ENCODE measurements at regions not wholly inside any gene's neighbourhood (a gene's known extent, or its start where the extent isn't known, plus 50 kb on each side); places are given as distances from the start of the nearest gene placed in this dataset.
"Not testable (repeated sequence)": the region's sequence is repeated elsewhere in the genome, so short reads cannot be mapped to it uniquely, and the experiment has no call there.

DNA sequence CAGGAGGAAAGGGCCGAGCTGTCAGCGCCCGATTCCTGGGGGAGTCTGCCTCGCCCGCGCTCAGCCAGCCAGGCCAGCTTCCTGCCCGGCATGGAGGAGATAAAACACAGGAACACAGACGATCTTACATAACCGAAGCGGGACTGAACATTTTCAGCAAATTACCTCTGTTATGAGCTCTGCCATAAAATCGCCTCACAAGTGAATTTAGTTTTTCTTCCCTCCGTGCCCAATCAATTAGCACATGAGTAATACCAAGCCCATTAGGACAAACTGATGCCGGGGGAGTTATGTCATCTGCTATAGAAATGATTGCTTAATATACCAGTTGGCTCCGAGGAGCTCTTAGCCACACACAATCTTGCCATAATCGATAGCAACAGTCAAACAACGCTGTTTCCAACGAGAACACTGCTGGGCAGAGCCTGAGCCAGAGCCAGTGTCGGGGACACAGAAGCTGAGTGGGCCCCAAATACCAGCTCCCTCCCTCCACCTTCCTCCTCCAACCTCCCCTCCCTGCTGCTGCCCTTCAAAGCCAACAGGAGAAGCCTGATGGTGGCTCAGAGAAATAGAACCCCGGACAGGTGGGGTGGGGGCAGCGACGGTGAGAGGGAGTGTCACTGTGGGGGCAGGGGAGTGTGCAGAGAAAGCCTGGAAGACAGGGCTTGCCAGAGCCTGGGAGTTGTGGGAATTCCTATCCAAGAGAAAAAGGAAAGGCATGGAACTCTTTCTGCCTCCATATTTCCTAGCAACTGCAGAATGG lies 279.4 kb upstream of the TLE3 start:
- H3K36me3 Mint-ChIP-seq (ENCODE audit: insufficient read depth in 2 of 2), result no peaks in the 10 kb centered on the region
- H3K4me1 Mint-ChIP-seq (ENCODE audit: low read depth), result no peaks in the 10 kb centered on the region
- no peak overlapping the region for H3K27ac Mint-ChIP-seq
- DNase-seq (no peak), ATAC-seq (replicated peaks in 1 of 2) (no peak)
- no peak overlapping the region for H3K4me3 Mint-ChIP-seq
- H3K27me3 Mint-ChIP-seq (ENCODE audit: low read depth), result peaks cover 14% of the 10 kb centered on the region
- H3K9me3 Mint-ChIP-seq, result peaks cover 0 to 3% of the 10 kb centered on the region in 2 donors

DNA sequence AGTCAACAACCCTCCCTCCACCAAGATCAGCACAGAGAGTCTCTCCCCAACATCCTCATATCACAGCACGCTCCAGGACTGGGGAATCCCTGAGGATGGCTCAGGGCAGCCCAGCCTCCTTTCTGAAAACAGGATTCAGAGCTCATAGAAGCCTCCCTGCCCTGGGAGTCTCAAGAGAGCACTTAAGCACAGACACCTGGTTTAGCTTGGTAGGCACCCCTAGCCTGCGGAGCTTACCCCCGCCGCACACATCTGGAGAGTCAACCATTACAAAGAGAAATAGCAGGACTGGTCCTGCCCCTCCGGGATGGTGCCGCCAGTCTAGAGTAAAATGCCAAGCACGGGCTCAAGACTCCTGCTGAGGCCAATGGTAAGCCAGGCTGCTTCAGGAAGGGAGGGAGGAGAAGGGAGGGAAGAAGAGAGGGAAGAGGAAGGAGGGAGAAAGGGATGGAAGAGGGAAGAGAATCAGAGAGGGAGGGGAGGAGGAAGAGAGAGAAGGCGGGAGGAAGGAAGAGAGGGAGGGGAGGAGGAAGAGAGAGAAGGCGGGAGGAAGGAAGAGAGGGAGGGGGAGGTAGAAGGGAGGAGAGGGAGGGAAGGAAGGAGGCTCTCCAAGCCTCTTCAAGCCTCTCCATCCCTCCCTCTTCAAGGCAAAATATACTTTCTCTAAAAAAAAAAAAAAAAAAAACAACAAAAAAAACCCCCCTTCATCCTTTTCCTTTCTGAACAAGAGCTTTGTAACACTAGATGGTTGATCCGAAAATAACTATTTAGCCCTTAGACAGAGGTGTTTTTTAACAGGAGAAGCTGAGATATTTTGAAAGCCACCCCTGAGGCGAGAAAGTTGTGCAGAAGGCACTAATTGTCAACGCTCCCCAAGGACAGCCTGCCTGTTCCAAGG lies 278.6 kb upstream of the TLE3 start:
- Mint-ChIP-seq H3K4me1 (ENCODE audit: low read depth) (no peaks in the 10 kb centered on the region), H3K9me3 (no peaks in the 10 kb centered on the region), H3K4me3 (no peak overlapping the region), H3K27me3 (ENCODE audit: low read depth) (peaks cover 22% of the 10 kb centered on the region), H3K27ac (no peak overlapping the region), H3K36me3 (ENCODE audit: insufficient read depth in 2 of 2) (no peaks in the 10 kb centered on the region)
- no peak for DNase-seq
- ATAC-seq (replicated peaks in 1 of 2), result no peak

DNA sequence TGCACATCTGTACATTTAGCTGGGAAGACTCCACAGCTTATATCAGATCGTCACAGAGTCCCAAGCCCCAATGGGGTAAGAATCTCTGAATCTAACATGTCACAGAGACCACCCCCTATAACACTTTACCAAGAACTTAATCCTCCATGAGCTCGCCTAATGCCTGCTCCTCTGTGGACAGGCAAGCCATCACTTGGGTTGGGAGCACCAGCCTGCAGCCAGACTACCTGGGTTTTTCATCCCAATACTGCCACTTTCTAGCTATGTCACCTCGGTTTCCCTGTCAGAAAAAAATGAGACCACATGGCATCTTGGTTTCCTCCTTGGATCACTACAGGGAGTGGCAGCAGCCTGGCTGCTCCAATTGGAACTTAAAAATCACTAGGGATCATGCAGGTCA lies 277.9 kb upstream of the TLE3 start:
- H3K27ac Mint-ChIP-seq, result no peak overlapping the region
- no peaks in the 10 kb centered on the region for H3K36me3 Mint-ChIP-seq (ENCODE audit: insufficient read depth in 2 of 2)
- peaks cover 29% of the 10 kb centered on the region for H3K27me3 Mint-ChIP-seq (ENCODE audit: low read depth)
- DNase-seq (no peak), ATAC-seq (replicated peaks in 1 of 2) (no peak)
- H3K9me3 Mint-ChIP-seq, result no peaks in the 10 kb centered on the region
- H3K4me3 Mint-ChIP-seq, result no peak overlapping the region
- no peaks in the 10 kb centered on the region for H3K4me1 Mint-ChIP-seq (ENCODE audit: low read depth)

DNA sequence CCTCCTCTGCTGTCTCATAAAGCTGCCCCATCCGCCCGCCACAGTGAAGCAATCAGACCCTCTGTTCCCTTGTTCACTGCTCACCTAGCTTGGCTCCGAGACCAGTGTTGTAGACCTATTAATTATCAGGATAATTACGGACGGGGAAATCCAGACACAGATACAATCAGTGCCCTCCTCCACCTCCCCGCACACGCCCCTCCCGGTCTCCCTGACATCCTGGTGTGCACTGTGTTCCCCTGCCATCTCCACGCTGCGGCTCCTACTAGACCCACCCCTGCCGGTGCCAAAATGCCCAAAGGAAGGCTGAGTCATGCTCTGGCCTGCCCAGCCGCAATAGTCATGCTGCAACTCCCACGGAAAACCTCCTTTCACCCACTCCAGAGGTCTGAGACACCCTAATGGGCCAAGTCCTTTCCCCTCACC lies 277.3 kb upstream of the TLE3 start:
- Mint-ChIP-seq H3K4me3 (no peak overlapping the region), H3K4me1 (ENCODE audit: low read depth) (no peaks in the 10 kb centered on the region), H3K9me3 (no peaks in the 10 kb centered on the region), H3K27me3 (ENCODE audit: low read depth) (peaks cover 35% of the 10 kb centered on the region), H3K27ac (no peak overlapping the region), H3K36me3 (ENCODE audit: insufficient read depth in 2 of 2) (no peaks in the 10 kb centered on the region)
- DNase-seq, result no peak
- no peak for ATAC-seq (replicated peaks in 1 of 2)

DNA sequence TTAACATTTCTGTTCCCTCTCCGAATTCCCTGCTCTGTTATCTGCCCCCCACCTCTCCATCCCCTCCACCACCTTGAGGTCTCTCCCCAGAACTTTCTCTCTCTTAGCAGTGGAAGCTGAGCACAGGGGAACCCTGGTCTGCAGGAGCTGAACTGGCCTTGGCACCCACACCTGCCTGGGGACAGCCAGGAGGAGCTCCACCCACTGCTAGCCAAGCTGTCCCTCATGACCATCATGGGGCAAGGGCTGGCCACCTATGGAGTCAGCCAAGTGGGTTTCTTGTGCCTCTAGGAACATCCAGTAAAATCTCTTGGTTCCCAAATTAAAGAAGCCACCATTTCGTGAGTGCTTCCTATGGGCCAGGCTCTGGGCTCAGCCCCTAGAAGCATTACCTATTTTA lies 276.4 kb upstream of the TLE3 start:
- H3K4me3 Mint-ChIP-seq, result no peak overlapping the region
- no peaks in the 10 kb centered on the region for H3K4me1 Mint-ChIP-seq (ENCODE audit: low read depth)
- no peaks in the 10 kb centered on the region for H3K9me3 Mint-ChIP-seq
- ATAC-seq (replicated peaks in 1 of 2), result no peak
- H3K27ac Mint-ChIP-seq, result peak overlapping the region; percentile 29
- peaks cover 43% of the 10 kb centered on the region for H3K27me3 Mint-ChIP-seq (ENCODE audit: low read depth)
- H3K36me3 Mint-ChIP-seq (ENCODE audit: insufficient read depth in 2 of 2), result no peaks in the 10 kb centered on the region
- DNase-seq, result no peak

DNA sequence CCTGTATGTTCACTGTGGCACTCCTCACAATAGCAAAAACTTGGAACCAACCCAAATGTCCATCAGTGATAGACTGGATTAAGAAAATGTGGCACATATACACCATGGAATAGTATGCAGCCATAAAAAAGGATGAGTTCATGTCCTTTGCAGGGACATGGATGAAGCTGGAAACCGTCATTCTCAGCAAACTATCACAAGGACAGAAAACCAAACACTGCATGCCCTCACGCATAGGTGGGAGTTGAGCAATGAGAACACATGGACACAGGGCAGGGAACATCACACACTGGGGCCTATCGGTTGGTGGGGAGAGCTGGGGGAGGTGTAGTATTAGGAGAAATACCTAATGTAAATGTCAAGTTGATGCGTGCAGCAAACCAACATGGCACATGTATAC lies 275.7 kb upstream of the TLE3 start:
- not testable (repeated sequence) for H3K36me3 Mint-ChIP-seq (ENCODE audit: insufficient read depth in 2 of 2); H3K4me1 Mint-ChIP-seq (ENCODE audit: low read depth); H3K9me3 Mint-ChIP-seq; DNase-seq; ATAC-seq (replicated peaks in 1 of 2); H3K27ac Mint-ChIP-seq; H3K4me3 Mint-ChIP-seq
- H3K27me3 Mint-ChIP-seq (ENCODE audit: low read depth), result peaks cover 50% of the 10 kb centered on the region

DNA sequence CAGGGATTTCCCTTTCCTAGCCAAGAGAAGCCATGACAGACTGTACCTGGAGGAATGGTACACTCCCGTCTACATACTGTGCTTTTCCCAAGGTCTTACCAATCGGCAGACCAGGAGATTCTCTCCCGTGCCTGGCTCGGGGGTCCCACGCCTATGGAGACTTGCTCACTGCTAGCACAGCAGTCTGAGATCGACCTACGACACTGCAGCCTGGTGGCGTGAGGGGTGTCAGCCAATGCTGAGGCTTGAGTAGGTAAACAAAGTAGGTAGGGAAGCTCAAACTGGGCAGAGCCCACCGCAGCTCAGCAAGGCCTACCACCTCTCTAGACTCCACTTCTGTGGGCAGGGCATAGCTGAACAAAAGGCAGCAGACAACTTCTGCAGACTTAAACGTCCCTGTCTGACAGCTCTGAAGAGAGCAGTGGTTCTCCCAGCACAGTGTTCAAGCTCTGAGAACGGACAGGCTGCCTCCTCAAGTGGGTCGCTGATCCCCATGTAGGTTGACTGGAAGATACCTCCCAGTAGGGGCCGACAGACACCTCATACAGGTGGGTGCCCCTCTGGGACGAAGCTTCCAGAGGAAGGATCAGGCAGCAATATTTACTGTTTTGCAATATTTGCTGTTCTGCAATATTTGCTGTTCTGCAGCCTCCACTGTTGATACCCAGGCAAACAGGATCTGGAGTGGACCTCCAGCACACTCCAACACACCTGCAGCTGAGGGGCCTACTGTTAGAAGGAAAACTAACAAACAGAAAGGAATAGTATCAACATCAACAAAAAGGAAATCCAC lies 270.4 kb upstream of the TLE3 start:
- not testable (repeated sequence) for H3K36me3 Mint-ChIP-seq (ENCODE audit: insufficient read depth in 2 of 2); DNase-seq; ATAC-seq (replicated peaks in 1 of 2); H3K27ac Mint-ChIP-seq; H3K4me3 Mint-ChIP-seq; H3K9me3 Mint-ChIP-seq
- H3K4me1 Mint-ChIP-seq (ENCODE audit: low read depth), result peaks cover 17% of the 10 kb centered on the region
- H3K27me3 Mint-ChIP-seq (ENCODE audit: low read depth), result peaks cover 49% of the 10 kb centered on the region

DNA sequence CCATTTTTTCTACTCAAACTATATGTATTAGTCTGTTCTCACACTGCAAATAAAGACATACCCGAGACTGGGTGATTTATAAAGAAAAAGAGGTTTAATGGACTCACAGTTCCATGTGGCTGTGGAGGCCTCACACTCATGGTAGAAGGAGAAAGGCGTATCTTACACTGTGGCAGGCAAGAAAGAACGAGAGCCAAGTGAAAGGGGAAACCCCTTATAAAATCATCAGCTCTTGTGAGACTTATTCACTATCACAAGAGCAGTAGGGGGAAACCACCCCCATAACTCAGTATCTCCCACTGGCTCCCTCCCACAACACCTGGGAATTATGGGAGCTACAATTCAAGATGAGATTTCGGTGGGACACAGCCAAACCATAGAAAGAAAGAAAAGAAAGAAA lies 266.3 kb upstream of the TLE3 start:
- Mint-ChIP-seq H3K4me1 (ENCODE audit: low read depth) (peaks cover 17% of the 10 kb centered on the region), H3K27ac (peak overlapping the region; percentile 77), H3K27me3 (ENCODE audit: low read depth) (peaks cover 18% of the 10 kb centered on the region)
- not testable (repeated sequence) for DNase-seq; H3K36me3 Mint-ChIP-seq (ENCODE audit: insufficient read depth in 2 of 2); H3K4me3 Mint-ChIP-seq; H3K9me3 Mint-ChIP-seq
- ATAC-seq (replicated peaks in 1 of 2), result peak in 1 of 2 donors; percentile 47

DNA sequence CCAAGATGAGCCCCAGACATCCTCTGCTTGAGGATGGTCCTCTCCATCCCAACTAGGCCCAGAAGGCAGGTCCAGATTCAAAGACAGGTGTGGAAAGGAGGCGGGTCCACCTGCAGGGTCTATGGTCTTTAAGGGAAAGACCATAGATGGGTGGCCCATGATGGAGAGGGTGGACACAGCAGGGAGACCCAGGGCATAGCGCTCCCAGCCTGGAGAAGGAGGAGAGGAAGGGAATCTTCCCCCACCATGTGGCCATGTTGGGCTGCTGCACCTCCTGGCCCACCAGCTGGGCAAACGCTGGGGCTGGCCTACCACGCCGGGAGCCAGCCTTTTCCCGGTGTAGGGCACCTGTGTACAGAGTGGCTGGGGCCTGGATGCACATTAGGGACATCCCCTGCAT lies 265.2 kb upstream of the TLE3 start:
- Mint-ChIP-seq H3K4me1 (ENCODE audit: low read depth) (peaks cover 13% of the 10 kb centered on the region), H3K9me3 (no peaks in the 10 kb centered on the region), H3K36me3 (ENCODE audit: insufficient read depth in 2 of 2) (no peaks in the 10 kb centered on the region), H3K4me3 (no peak overlapping the region), H3K27ac (peak overlapping the region; percentile 24), H3K27me3 (ENCODE audit: low read depth) (peaks cover 6% of the 10 kb centered on the region)
- DNase-seq, result no peak
- no peak for ATAC-seq (replicated peaks in 1 of 2)

DNA sequence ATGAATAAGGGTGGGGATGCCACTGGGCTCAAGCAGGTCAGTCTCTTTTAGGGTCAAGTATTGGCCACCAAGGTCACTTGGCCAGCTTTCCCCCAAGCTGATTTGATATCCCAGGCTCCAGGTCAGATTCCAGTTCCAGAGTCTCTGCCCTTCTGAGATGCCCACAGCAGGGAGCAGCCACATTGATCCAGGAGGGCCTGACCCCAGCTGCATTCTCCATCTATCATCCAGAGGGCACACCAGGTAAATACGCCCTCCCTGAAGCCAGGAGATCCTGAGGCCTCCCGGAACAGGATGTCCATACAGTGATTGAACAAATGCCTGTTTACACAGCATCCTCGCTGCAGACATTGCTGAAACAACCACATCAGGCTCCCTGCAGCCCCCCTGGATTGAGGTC lies 264.6 kb upstream of the TLE3 start:
- no peak for DNase-seq
- H3K4me3 Mint-ChIP-seq, result no peak overlapping the region
- no peak for ATAC-seq (replicated peaks in 1 of 2)
- H3K27ac Mint-ChIP-seq, result no peak overlapping the region
- peaks cover 13% of the 10 kb centered on the region for H3K4me1 Mint-ChIP-seq (ENCODE audit: low read depth)
- peaks cover 6% of the 10 kb centered on the region for H3K27me3 Mint-ChIP-seq (ENCODE audit: low read depth)
- no peaks in the 10 kb centered on the region for H3K9me3 Mint-ChIP-seq
- no peaks in the 10 kb centered on the region for H3K36me3 Mint-ChIP-seq (ENCODE audit: insufficient read depth in 2 of 2)

DNA sequence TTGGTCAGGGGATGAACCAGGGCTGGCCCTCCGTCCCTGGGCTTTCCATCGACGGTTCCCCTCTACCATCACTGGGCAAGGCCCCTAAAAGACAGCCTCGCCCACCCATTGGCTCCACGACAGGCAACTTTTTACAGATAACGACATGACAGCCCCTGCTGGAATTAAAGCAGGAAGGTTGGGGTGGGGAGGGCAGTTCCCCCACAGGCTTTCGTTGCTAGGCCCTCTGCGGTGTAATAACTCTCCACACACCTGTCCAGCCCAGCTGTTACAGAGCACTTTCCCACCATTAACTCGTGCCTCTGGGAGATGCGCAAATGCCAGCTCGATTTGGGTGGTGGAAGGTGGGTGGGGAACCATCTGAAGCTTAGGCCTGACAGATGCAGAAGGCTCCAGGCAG lies 264.2 kb upstream of the TLE3 start:
- DNase-seq (no peak), ATAC-seq (replicated peaks in 1 of 2) (no peak)
- H3K4me3 Mint-ChIP-seq, result no peak overlapping the region
- H3K27ac Mint-ChIP-seq, result no peak overlapping the region
- H3K9me3 Mint-ChIP-seq, result no peaks in the 10 kb centered on the region
- H3K4me1 Mint-ChIP-seq (ENCODE audit: low read depth), result peaks cover 13% of the 10 kb centered on the region
- no peaks in the 10 kb centered on the region for H3K36me3 Mint-ChIP-seq (ENCODE audit: insufficient read depth in 2 of 2)
- peaks cover 6% of the 10 kb centered on the region for H3K27me3 Mint-ChIP-seq (ENCODE audit: low read depth)

DNA sequence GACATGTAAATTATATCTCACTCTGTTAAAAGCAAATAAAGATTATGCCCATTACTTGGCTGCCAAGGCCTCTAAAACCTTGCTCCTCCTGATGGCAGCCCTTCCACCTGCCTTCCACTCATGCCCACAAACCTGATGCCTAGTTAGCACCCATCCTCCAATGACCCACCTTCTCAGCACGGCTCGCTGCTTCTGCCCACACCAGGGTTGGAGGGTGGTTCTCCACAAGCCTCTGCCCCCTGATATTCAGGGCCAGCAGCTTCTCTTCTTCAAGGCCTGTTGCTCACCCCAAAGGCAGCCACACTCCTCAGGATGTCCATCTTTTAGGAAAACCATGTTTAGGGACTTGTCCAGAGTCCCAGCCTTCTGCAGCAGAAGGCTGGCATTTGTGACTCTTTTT lies 263.4 kb upstream of the TLE3 start:
- Mint-ChIP-seq H3K4me3 (no peak overlapping the region), H3K36me3 (ENCODE audit: insufficient read depth in 2 of 2) (no peaks in the 10 kb centered on the region)
- no peak for ATAC-seq (replicated peaks in 1 of 2)

More for the DNA sequence above, 263.4 kb upstream of the TLE3 start:
- no peak for DNase-seq
- H3K27ac Mint-ChIP-seq, result no peak overlapping the region
- H3K4me1 Mint-ChIP-seq (ENCODE audit: low read depth), result peaks cover 13% of the 10 kb centered on the region
- no peaks in the 10 kb centered on the region for H3K9me3 Mint-ChIP-seq
- peaks cover 6% of the 10 kb centered on the region for H3K27me3 Mint-ChIP-seq (ENCODE audit: low read depth)

All from activated T-cell treated with anti-CD3 and anti-CD28 coated beads, Interleukin-2, amount 50 U/mL, for 72 hours (primary cell).